Activated T-helper 17 cell treated with anti-CD3 and anti-CD28 coated beads, Interleukin-2, amount 50 U/mL, for 72 hours (primary cell): ENCODE measurements at regions not wholly inside any gene's neighbourhood (a gene's known extent, or its start where the extent isn't known, plus 50 kb on each side); places are given as distances from the start of the nearest gene placed in this dataset.
A peak's percentile ranks its signal among the peaks of the same experiment; 100 is the strongest.

ENCODE experiments used
- ATAC-seq: fragments of 150-1000 bp; cut with Tn5 transposase; replicated peaks from 2 replicates; pipeline ENCODE4 v1.10.0; 2021; ENCODE audit warnings: mild to moderate bottlenecking, moderate library complexity
- H3K27ac Mint-ChIP-seq: one replicate; pipeline ENCODE4 v1.8.0; 2022; ENCODE audit warnings: mixed read lengths
- H3K27me3 Mint-ChIP-seq: one replicate; pipeline ENCODE4 v1.8.0; 2022; ENCODE audit warnings: mixed read lengths
- H3K36me3 Mint-ChIP-seq: one replicate; pipeline ENCODE4 v1.8.0; 2022; ENCODE audit warnings: low read depth, mild to moderate bottlenecking, mixed read lengths
- H3K4me1 Mint-ChIP-seq: one replicate; pipeline ENCODE4 v1.8.0; 2022; ENCODE audit warnings: mixed read lengths
- H3K4me3 Mint-ChIP-seq: one replicate; pipeline ENCODE4 v1.8.0; 2022; ENCODE audit warnings: mild to moderate bottlenecking, mixed read lengths
- H3K9me3 Mint-ChIP-seq: one replicate; pipeline ENCODE4 v1.8.0; 2022; ENCODE audit warnings: mixed read lengths

GRCh38 chr14:71485833-71486232, 446.4 kb upstream of the RGS6 start:
- Mint-ChIP-seq H3K4me1 (peaks cover 16% of the 10 kb centered on the region), H3K27ac (no peak overlapping the region), H3K27me3 (no peaks in the 10 kb centered on the region), H3K9me3 (no peaks in the 10 kb centered on the region), H3K36me3 (peaks cover 18% of the 10 kb centered on the region), H3K4me3 (no peak overlapping the region)
- ATAC-seq: no peak

DNA sequence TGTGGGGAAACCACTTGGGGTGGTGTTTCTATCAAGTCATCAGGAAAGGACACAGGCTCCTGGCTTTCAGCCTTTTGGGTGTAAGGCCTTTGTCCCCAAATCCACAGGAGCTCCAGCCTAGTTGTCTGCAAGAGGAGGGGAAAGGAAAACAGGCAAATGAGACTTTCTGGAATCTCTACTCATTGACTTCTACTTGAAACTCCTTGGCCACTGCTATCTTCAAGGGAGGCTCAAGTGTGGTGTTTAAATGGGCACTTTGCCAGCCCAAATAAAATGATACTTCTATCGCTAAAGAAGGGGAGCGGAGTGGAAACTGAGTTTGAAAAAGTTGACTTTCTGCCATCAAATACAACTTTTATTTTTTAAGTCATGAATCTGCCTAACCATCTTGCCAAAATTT, 445.9 kb upstream of the RGS6 start:
- ATAC-seq: no peak

GRCh38 chr14:71487449-71487848, 444.8 kb upstream of the RGS6 start:
- Mint-ChIP-seq H3K36me3 (peaks cover 18% of the 10 kb centered on the region), H3K4me3 (no peak overlapping the region), H3K4me1 (peaks cover 16% of the 10 kb centered on the region), H3K9me3 (no peaks in the 10 kb centered on the region), H3K27me3 (no peaks in the 10 kb centered on the region), H3K27ac (no peak overlapping the region)
- no peak for ATAC-seq

More for the DNA sequence above, 445.9 kb upstream of the RGS6 start:
- H3K36me3 Mint-ChIP-seq: peaks cover 18% of the 10 kb centered on the region
- no peaks in the 10 kb centered on the region for H3K27me3 Mint-ChIP-seq
- H3K27ac Mint-ChIP-seq: no peak overlapping the region
- H3K9me3 Mint-ChIP-seq: no peaks in the 10 kb centered on the region
- no peak overlapping the region for H3K4me3 Mint-ChIP-seq
- H3K4me1 Mint-ChIP-seq: peaks cover 16% of the 10 kb centered on the region

DNA sequence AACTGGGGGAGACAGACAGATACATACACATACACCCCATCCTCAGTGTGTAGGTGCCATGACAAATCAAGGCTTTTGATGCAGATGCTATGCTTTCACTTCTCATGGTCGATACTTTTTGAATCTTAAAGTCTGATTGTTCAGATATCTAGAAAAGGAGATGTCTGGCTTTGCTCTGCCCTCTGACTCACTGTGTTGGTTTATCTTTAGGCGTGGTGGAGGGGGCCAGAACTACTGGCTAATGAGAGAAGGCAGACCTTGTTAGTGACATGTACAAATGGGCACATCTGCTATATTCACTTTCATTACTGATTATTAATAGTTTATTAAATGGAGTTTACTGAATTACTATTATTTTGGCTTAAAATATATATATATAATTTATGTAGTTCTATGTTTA, 444.3 kb upstream of the RGS6 start:
- H3K4me1 Mint-ChIP-seq: peaks cover 16% of the 10 kb centered on the region
- H3K36me3 Mint-ChIP-seq: peaks cover 18% of the 10 kb centered on the region
- no peaks in the 10 kb centered on the region for H3K27me3 Mint-ChIP-seq
- no peak overlapping the region for H3K27ac Mint-ChIP-seq
- no peak overlapping the region for H3K4me3 Mint-ChIP-seq
- no peaks in the 10 kb centered on the region for H3K9me3 Mint-ChIP-seq
- peak; percentile 45 for ATAC-seq

GRCh38 chr14:71488703-71489191, 443.5 kb upstream of the RGS6 start:
- Mint-ChIP-seq H3K36me3 (peaks cover 18% of the 10 kb centered on the region), H3K27me3 (no peaks in the 10 kb centered on the region), H3K4me1 (peaks cover 12% of the 10 kb centered on the region), H3K9me3 (no peaks in the 10 kb centered on the region), H3K27ac (no peak overlapping the region), H3K4me3 (no peak overlapping the region)
- no peak for ATAC-seq

GRCh38 chr14:71489742-71490141, 442.5 kb upstream of the RGS6 start:
- Mint-ChIP-seq H3K4me1 (peaks cover 10% of the 10 kb centered on the region), H3K4me3 (no peak overlapping the region), H3K27ac (no peak overlapping the region), H3K27me3 (no peaks in the 10 kb centered on the region), H3K9me3 (no peaks in the 10 kb centered on the region), H3K36me3 (peaks cover 10% of the 10 kb centered on the region)
- ATAC-seq: no peak

DNA sequence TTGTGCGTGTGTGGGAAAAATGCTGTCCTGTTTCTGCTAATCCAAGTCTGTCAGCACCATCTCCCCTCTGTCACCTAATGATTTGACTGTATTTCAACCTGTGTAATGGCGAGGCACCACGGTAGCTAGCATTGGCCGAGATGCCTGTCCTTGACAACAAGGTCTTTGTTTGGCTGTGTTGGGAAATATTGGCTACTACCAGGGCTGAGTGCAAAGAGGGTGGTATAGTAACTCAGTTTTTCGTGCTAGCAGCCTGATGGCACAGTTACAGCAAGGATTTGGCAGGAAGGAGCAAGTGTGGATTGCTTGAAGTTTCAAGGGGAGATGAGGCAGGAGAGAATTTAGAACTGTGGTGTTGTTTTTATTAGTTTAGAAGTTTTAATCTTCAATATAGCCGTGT, 440.3 kb upstream of the RGS6 start:
- Mint-ChIP-seq H3K4me3 (no peak overlapping the region), H3K9me3 (no peaks in the 10 kb centered on the region), H3K36me3 (peaks cover 6% of the 10 kb centered on the region), H3K27ac (no peak overlapping the region), H3K27me3 (no peaks in the 10 kb centered on the region), H3K4me1 (peaks cover 10% of the 10 kb centered on the region)
- ATAC-seq: no peak

- Mint-ChIP-seq H3K4me3 (no peak overlapping the region), H3K9me3 (no peaks in the 10 kb centered on the region), H3K27me3 (no peaks in the 10 kb centered on the region), H3K27ac (no peak overlapping the region), H3K4me1 (peaks cover 8% of the 10 kb centered on the region), H3K36me3 (peaks cover 6% of the 10 kb centered on the region)
- no peak for ATAC-seq
Measured at GRCh38 chr14:71492346-71492745, 439.9 kb upstream of the RGS6 start.

DNA sequence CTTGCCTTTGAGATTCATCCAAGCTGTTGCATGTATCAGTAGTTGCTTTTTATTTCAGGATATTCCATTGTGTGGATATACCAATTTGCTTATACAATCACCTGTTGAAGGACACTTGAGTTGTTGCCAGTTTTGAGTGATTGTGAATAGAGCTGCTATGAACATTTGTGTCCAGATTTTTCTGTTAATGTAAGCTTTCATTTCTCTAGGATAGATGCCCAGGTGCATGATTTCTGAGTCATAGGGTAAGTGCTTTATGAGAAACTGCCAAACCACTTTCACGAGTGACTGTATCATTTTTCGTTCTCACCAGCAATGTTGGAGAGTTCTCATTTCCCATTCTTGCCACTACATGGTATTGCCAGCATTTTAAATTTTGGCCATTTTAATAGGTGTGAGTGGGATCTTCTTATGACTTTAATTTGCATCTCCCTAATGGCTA, 434.6 kb upstream of the RGS6 start:
- Mint-ChIP-seq H3K27ac (no peak overlapping the region), H3K36me3 (peaks cover 6% of the 10 kb centered on the region), H3K9me3 (no peaks in the 10 kb centered on the region), H3K4me1 (peaks cover 16% of the 10 kb centered on the region), H3K4me3 (no peak overlapping the region), H3K27me3 (no peaks in the 10 kb centered on the region)
- peak; percentile 97 for ATAC-seq

DNA sequence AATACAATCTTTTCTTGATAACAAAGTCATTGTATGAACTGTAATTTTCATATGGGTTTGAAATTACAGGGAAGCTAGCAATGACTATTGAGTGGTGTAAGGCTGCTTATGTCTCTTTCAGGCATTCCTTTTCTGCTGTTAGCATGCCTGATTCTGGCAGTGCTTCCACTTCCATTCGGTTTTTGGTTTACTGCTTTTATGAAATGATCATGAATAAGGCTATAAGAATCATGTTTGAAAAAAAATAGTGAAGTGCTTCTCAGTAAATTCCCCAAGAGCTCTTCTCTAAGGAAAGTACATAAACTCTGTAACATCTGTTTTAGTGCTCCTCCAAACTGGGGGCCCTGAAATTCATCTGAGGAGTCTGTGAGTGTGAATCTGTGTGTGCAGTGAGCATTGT, 434.0 kb upstream of the RGS6 start:
- no peaks in the 10 kb centered on the region for H3K27me3 Mint-ChIP-seq
- ATAC-seq: peak; percentile 29
- no peak overlapping the region for H3K4me3 Mint-ChIP-seq
- H3K4me1 Mint-ChIP-seq: peaks cover 16% of the 10 kb centered on the region
- peaks cover 6% of the 10 kb centered on the region for H3K36me3 Mint-ChIP-seq
- no peak overlapping the region for H3K27ac Mint-ChIP-seq
- H3K9me3 Mint-ChIP-seq: no peaks in the 10 kb centered on the region

DNA sequence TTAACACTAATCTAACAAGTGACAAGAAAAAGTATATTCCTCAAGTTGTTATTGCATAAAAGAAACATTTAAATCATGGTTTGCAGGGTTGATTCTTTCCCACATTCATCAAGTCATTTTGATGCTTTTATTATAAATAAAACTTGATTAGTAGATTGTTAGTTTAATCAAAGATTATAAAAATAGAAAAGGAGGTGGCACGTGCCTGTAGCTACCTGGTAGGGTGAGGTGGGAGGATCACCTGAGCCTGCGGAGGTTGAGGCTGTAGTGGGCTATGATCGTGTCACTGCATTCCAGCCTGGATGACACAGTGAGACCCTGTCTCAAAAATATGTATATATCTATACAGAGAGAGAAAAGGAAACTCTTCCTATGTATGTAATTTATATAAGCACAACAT, 433.2 kb upstream of the RGS6 start:
- Mint-ChIP-seq H3K36me3 (peaks cover 6% of the 10 kb centered on the region), H3K4me3 (no peak overlapping the region), H3K9me3 (no peaks in the 10 kb centered on the region), H3K27ac (no peak overlapping the region), H3K27me3 (no peaks in the 10 kb centered on the region), H3K4me1 (peaks cover 16% of the 10 kb centered on the region)
- ATAC-seq: no peak

GRCh38 chr14:71507681-71508080, 424.5 kb upstream of the RGS6 start:
- no peaks in the 10 kb centered on the region for H3K9me3 Mint-ChIP-seq
- H3K27me3 Mint-ChIP-seq: no peaks in the 10 kb centered on the region
- no peaks in the 10 kb centered on the region for H3K4me1 Mint-ChIP-seq
- no peak for ATAC-seq
- H3K36me3 Mint-ChIP-seq: peaks cover 8% of the 10 kb centered on the region
- no peak overlapping the region for H3K4me3 Mint-ChIP-seq
- no peak overlapping the region for H3K27ac Mint-ChIP-seq

GRCh38 chr14:71508901-71509300, 423.3 kb upstream of the RGS6 start:
- no peak for ATAC-seq
- Mint-ChIP-seq H3K36me3 (peaks cover 19% of the 10 kb centered on the region), H3K9me3 (no peaks in the 10 kb centered on the region), H3K27me3 (no peaks in the 10 kb centered on the region), H3K27ac (no peak overlapping the region), H3K4me3 (no peak overlapping the region), H3K4me1 (no peaks in the 10 kb centered on the region)

GRCh38 chr14:71511152-71511551, 421.1 kb upstream of the RGS6 start:
- Mint-ChIP-seq H3K4me1 (no peaks in the 10 kb centered on the region), H3K27me3 (no peaks in the 10 kb centered on the region), H3K4me3 (no peak overlapping the region), H3K27ac (peak overlapping the region; percentile 33), H3K36me3 (peaks cover 19% of the 10 kb centered on the region), H3K9me3 (no peaks in the 10 kb centered on the region)
- no peak for ATAC-seq

- Mint-ChIP-seq H3K4me1 (no peaks in the 10 kb centered on the region), H3K36me3 (peaks cover 29% of the 10 kb centered on the region), H3K27me3 (no peaks in the 10 kb centered on the region), H3K4me3 (no peak overlapping the region), H3K27ac (no peak overlapping the region), H3K9me3 (no peaks in the 10 kb centered on the region)
- no peak for ATAC-seq
Measured at GRCh38 chr14:71514941-71515919, 417.0 kb upstream of the RGS6 start.
